ENCODE measurements at regions not wholly inside any gene's neighbourhood (a gene's known extent, or its start where the extent isn't known, plus 50 kb on each side); places are given as distances from the start of the nearest gene placed in this dataset.

GRCh38 chr17:77381185-77381700 lies 240.5 kb downstream of the SEC14L1 start:
- peaks cover 95% of the 10 kb centered on the region for H3K79me2 ChIP-seq (ENCODE audit: insufficient read depth, low read length)
- intact Hi-C loops (cut with micrococcal nuclease; ENCODE audit: unreplicated experiment), result no loop called here
- ATAC-seq, result no peak
- H4K20me1 ChIP-seq (ENCODE audit: insufficient read depth, low read length), result peaks cover 97% of the 10 kb centered on the region
- in situ Hi-C loops (cut with HindIII; ENCODE audit: extremely low pct_ligation_motif_present, low pct_unique_long_range_greater_than_20kb), result no loop called here
- no peak overlapping the region for H3K4me3 ChIP-seq (replicated peaks in 1 of 3; ENCODE audit: insufficient read depth in 1 of 3, low read depth in 2 of 3, low read length in 3 of 3)
- no peak overlapping the region for H3K9ac ChIP-seq (ENCODE audit: insufficient read depth, low read depth, low read length)
- no peak overlapping the region for H3K27ac ChIP-seq (ENCODE audit: extremely low read length, insufficient read depth, low read length)
- no peak overlapping the region for H2AFZ ChIP-seq (ENCODE audit: low read length)
- no peaks in the 10 kb centered on the region for H3K9me3 ChIP-seq (ENCODE audit: low read length)
- peaks cover 7 to 18% of the 10 kb centered on the region in 2 experiments; a peak in 4 of 5 replicates for H3K36me3 ChIP-seq (replicated peaks in 1 of 2; ENCODE audit: control insufficient read depth in 1 of 2, insufficient read depth in 2 of 2, low read length in 2 of 2)
- WGBS (ENCODE audit: low lambda C conversion rate), result 53% methylated on average over 4 of the region's 4 CpGs
- POLR2A ChIA-PET, result interaction anchor here (1.0 to 3.3 kb wide), 2 partner anchors 12 to 18 kb away, joined by 4 to 23 read pairs; no protein-coding TSS in a partner anchor
- no TSS peak for BruUV-seq (replicated peaks)
- CTCF ChIA-PET (ENCODE audit: low intra/inter-chr PET ratio, low total read pairs), result no interaction called here
- FAIRE-seq, result no peak
- no peak for DNase-seq (ENCODE audit: low spot score)
- H3K4me1 ChIP-seq (ENCODE audit: insufficient read depth, low read length), result peaks cover 99% of the 10 kb centered on the region
- H3K27me3 ChIP-seq (ENCODE audit: control insufficient read depth in 1 of 2, insufficient read depth in 2 of 2, low read length in 2 of 2), result no peaks in the 10 kb centered on the region
- H3K4me2 ChIP-seq (ENCODE audit: low read depth, low read length), result no peak overlapping the region
- no peak for TF ChIP-seq KIAA2018 (CRISPR knock-in tag; IDR thresholded peaks at IDR 0.05; ENCODE audit: borderline replicate concordance)
- no peak for TF ChIP-seq ZNF280D (CRISPR knock-in tag; IDR thresholded peaks at IDR 0.05)
- TF ChIP-seq SAFB2 (CRISPR knock-in tag; IDR thresholded peaks at IDR 0.05; ENCODE audit: borderline replicate concordance, low read depth), result no peak
- no peak for TF ChIP-seq MBD4 (IDR thresholded peaks at IDR 0.05; ENCODE audit: borderline replicate concordance, low read length)
- TF ChIP-seq MTA1 (CRISPR knock-in tag; IDR thresholded peaks at IDR 0.05; ENCODE audit: borderline replicate concordance), result 0 out of 2 replicates have a peak, but pooled peaks have one; percentile 42
- 0 out of 2 replicates have a peak, but pooled peaks have one; percentile 15 for TF ChIP-seq ZNF574 (CRISPR knock-in tag; IDR thresholded peaks at IDR 0.05)
- no peak for TF ChIP-seq ZC3H13 (CRISPR knock-in tag; IDR thresholded peaks at IDR 0.05)
- TF ChIP-seq CENPBD1 (CRISPR knock-in tag; IDR thresholded peaks at IDR 0.05; ENCODE audit: borderline replicate concordance, low read depth), result no peak

Data from HepG2 (cell line).